ENCODE measurements at regions not wholly inside any gene's neighbourhood (a gene's known extent, or its start where the extent isn't known, plus 50 kb on each side); places are given as distances from the start of the nearest gene placed in this dataset.

DNA sequence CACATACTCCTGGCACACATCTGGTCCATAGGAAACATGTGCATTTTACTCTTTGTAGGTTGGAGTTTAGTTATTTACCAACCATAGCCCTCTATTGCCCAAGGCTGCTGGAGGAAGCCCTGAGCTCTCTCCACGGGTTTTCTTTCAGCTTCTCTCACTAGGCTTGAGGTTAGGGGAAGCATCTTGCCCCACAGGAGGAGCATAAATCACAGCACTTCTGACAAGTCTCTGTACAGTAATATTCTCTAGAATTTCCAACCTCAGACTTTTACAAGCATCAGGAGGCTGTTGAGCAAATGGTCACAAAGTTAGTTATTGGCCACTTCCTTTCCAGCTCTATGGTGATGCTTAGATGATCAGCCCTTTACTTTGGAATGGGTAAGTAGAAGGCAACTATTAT is 122.9 kb upstream of the GLI3 start:
- no peaks in the 10 kb centered on the region for H3K36me3 ChIP-seq (ENCODE audit: low read length)
- no peaks in the 10 kb centered on the region for H4K20me1 ChIP-seq (ENCODE audit: low read depth, low read length)
- TF ChIP-seq EZH2phosphoT487 (conservative IDR thresholded peaks at IDR 0.05; ENCODE audit: low read length) = no peak
- no peaks in the 10 kb centered on the region for H3K9me2 ChIP-seq (replicated peaks; ENCODE audit: insufficient read depth, low read length)
- H2AFZ ChIP-seq (ENCODE audit: low read depth, low read length, severe bottlenecking) = no peak overlapping the region
- H3K4me2 ChIP-seq (ENCODE audit: low read depth, low read length, poor library complexity, severe bottlenecking) = no peak overlapping the region
- no peak overlapping the region for H3K9ac ChIP-seq (ENCODE audit: low read length)
- no peaks in the 10 kb centered on the region for H3K79me2 ChIP-seq (ENCODE audit: insufficient read depth, low read length)
- H3K4me3 ChIP-seq (ENCODE audit: insufficient read depth, low read length, poor library complexity, severe bottlenecking) = no peak overlapping the region
- no peaks in the 10 kb centered on the region for H3K9me3 ChIP-seq (ENCODE audit: insufficient read depth, low read length)
- H3K27ac ChIP-seq (ENCODE audit: low read depth, low read length) = no peak overlapping the region
- no peaks in the 10 kb centered on the region for H3F3A ChIP-seq (ENCODE audit: insufficient read depth)
- no peaks in the 10 kb centered on the region for H3K27me3 ChIP-seq (ENCODE audit: low read length)

DNA sequence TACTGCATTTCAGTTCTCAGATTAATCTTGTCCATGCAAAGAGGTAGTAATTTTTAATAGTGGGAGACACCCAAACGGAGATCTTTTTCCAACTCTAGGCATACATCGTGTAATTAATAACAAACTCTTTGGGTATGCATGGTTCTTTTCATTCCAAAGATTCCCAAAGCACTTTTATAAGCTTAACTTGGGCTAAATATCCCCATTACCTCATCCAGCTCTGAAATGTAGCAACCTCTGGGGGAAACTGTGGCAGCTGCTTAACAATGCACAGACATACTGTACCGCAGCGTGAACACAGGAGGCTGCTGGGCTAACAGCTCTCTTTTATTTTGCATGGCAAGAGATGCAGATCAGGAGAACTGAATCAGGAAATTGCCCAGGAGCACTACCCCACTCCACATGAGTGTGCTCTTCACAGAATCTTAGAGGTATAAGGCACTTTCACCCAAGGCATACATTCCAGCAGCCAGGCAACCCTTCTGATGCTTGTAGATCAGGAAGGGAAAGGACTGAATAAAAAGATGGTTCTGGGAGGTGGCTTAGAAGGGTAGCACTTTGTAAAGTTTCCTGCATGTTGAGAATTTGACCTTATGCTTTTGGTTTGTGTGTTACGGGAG is 114.4 kb upstream of the GLI3 start:
- Histone ChIP-seq H3K79me2 (ENCODE audit: insufficient read depth, low read length) (no peaks in the 10 kb centered on the region), H3F3A (ENCODE audit: insufficient read depth) (no peaks in the 10 kb centered on the region), H3K27ac (ENCODE audit: low read depth, low read length) (no peak overlapping the region), H2AFZ (ENCODE audit: low read depth, low read length, severe bottlenecking) (no peak overlapping the region), H4K20me1 (ENCODE audit: low read depth, low read length) (no peaks in the 10 kb centered on the region), H3K36me3 (ENCODE audit: low read length) (no peaks in the 10 kb centered on the region), H3K9ac (ENCODE audit: low read length) (no peak overlapping the region), H3K4me2 (ENCODE audit: low read depth, low read length, poor library complexity, severe bottlenecking) (no peak overlapping the region), H3K9me3 (ENCODE audit: insufficient read depth, low read length) (no peaks in the 10 kb centered on the region), H3K4me3 (ENCODE audit: insufficient read depth, low read length, poor library complexity, severe bottlenecking) (no peak overlapping the region), H3K9me2 (replicated peaks; ENCODE audit: insufficient read depth, low read length) (no peaks in the 10 kb centered on the region), H3K27me3 (ENCODE audit: low read length) (no peaks in the 10 kb centered on the region)
- TF ChIP-seq, protein P1, sequence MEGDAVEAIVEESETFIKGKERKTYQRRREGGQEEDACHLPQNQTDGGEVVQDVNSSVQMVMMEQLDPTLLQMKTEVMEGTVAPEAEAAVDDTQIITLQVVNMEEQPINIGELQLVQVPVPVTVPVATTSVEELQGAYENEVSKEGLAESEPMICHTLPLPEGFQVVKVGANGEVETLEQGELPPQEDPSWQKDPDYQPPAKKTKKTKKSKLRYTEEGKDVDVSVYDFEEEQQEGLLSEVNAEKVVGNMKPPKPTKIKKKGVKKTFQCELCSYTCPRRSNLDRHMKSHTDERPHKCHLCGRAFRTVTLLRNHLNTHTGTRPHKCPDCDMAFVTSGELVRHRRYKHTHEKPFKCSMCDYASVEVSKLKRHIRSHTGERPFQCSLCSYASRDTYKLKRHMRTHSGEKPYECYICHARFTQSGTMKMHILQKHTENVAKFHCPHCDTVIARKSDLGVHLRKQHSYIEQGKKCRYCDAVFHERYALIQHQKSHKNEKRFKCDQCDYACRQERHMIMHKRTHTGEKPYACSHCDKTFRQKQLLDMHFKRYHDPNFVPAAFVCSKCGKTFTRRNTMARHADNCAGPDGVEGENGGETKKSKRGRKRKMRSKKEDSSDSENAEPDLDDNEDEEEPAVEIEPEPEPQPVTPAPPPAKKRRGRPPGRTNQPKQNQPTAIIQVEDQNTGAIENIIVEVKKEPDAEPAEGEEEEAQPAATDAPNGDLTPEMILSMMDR (IDR thresholded peaks at IDR 0.05; ENCODE audit: insufficient read depth, low read length, poor library complexity, severe bottlenecking) = no peak
- TF ChIP-seq EZH2phosphoT487 (conservative IDR thresholded peaks at IDR 0.05; ENCODE audit: low read length) = no peak

DNA sequence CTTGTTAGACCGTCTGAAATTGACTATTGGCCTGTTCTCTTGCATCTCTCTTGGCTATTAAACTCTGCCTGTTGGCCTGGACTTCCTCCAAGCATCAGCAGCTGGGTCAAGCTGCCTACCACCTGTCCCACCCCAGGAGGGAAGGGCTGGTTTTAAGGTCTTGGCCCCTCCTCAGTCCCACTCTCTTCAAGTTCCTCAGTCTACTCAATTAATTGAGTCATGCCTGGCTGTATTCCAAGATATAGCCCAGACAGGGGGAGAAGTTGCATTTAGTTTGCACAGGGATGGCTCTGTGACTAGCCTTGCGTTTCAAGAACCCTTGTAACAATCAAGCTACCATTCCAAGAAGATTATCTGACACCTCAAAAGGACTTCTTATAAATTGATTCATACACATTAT is 113.8 kb upstream of the GLI3 start:
- no peaks in the 10 kb centered on the region for H4K20me1 ChIP-seq (ENCODE audit: low read depth, low read length)
- no peak overlapping the region for H3K27ac ChIP-seq (ENCODE audit: low read depth, low read length)
- no peak overlapping the region for H3K9ac ChIP-seq (ENCODE audit: low read length)
- no peaks in the 10 kb centered on the region for H3K79me2 ChIP-seq (ENCODE audit: insufficient read depth, low read length)
- no peaks in the 10 kb centered on the region for H3K27me3 ChIP-seq (ENCODE audit: low read length)
- H3K4me2 ChIP-seq (ENCODE audit: low read depth, low read length, poor library complexity, severe bottlenecking) = no peak overlapping the region
- H3K4me3 ChIP-seq (ENCODE audit: insufficient read depth, low read length, poor library complexity, severe bottlenecking) = no peak overlapping the region
- H3F3A ChIP-seq (ENCODE audit: insufficient read depth) = no peaks in the 10 kb centered on the region
- H3K9me3 ChIP-seq (ENCODE audit: insufficient read depth, low read length) = no peaks in the 10 kb centered on the region
- TF ChIP-seq, protein P1 (IDR thresholded peaks at IDR 0.05; ENCODE audit: insufficient read depth, low read length, poor library complexity, severe bottlenecking) = no peak
- no peak for TF ChIP-seq EZH2phosphoT487 (conservative IDR thresholded peaks at IDR 0.05; ENCODE audit: low read length)
- H3K36me3 ChIP-seq (ENCODE audit: low read length) = no peaks in the 10 kb centered on the region
- H2AFZ ChIP-seq (ENCODE audit: low read depth, low read length, severe bottlenecking) = no peak overlapping the region
- no peaks in the 10 kb centered on the region for H3K9me2 ChIP-seq (replicated peaks; ENCODE audit: insufficient read depth, low read length)

DNA sequence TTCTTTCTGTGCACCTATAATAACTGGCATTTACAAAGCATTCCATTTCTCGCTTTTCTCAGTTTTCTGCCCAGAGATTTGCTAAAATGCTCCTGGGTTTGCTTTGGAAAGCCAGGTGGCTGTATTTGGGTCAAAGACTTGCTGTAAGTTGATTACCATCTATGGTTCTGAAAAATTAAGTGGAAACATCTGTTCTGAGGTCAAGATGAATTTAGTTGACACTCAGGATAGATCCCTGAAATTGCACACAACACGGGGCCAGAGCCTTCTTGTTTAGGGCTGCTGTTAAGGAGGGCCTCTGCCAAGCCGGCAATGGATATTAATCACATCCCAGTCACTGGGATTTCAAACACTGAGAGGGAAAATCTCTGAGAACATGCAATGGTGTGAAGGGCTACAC is 111.6 kb upstream of the GLI3 start:
- no peaks in the 10 kb centered on the region for H3K79me2 ChIP-seq (ENCODE audit: insufficient read depth, low read length)

More for the DNA sequence above, 111.6 kb upstream of the GLI3 start:
- H3K9me3 ChIP-seq (ENCODE audit: insufficient read depth, low read length) = no peaks in the 10 kb centered on the region
- no peak overlapping the region for H2AFZ ChIP-seq (ENCODE audit: low read depth, low read length, severe bottlenecking)
- H3K27me3 ChIP-seq (ENCODE audit: low read length) = no peaks in the 10 kb centered on the region
- H4K20me1 ChIP-seq (ENCODE audit: low read depth, low read length) = no peaks in the 10 kb centered on the region
- H3K4me3 ChIP-seq (ENCODE audit: insufficient read depth, low read length, poor library complexity, severe bottlenecking) = no peak overlapping the region
- H3K9ac ChIP-seq (ENCODE audit: low read length) = no peak overlapping the region
- TF ChIP-seq, protein P1 (IDR thresholded peaks at IDR 0.05; ENCODE audit: insufficient read depth, low read length, poor library complexity, severe bottlenecking) = no peak
- no peak for TF ChIP-seq EZH2phosphoT487 (conservative IDR thresholded peaks at IDR 0.05; ENCODE audit: low read length)
- H3K9me2 ChIP-seq (replicated peaks; ENCODE audit: insufficient read depth, low read length) = no peaks in the 10 kb centered on the region
- H3K27ac ChIP-seq (ENCODE audit: low read depth, low read length) = no peak overlapping the region
- no peak overlapping the region for H3K4me2 ChIP-seq (ENCODE audit: low read depth, low read length, poor library complexity, severe bottlenecking)
- H3K36me3 ChIP-seq (ENCODE audit: low read length) = no peaks in the 10 kb centered on the region
- H3F3A ChIP-seq (ENCODE audit: insufficient read depth) = no peaks in the 10 kb centered on the region

All from SU-DHL-6 (cell line).